H1 (cell line): ENCODE measurements at regions not wholly inside any gene's neighbourhood (a gene's known extent, or its start where the extent isn't known, plus 50 kb on each side); places are given as distances from the start of the nearest gene placed in this dataset.

ENCODE experiments used
- CHD2 ChIP-seq: IDR thresholded peaks from 2 replicates; pipeline ENCODE4 v1.6.1; 2012; ENCODE audit warnings: low read length, improper control_type of control experiment
- EP300 ChIP-seq, 2 experiments: IDR thresholded peaks; 1 replicate in 1 of 2; 2 replicates in 1 of 2; pipeline ENCODE4 v1.6.1; 2011 to 2012; ENCODE audit warnings: low read depth in 2 of 2, low read length in 2 of 2, mild to moderate bottlenecking in 2 of 2, borderline replicate concordance in 1 of 2, inconsistent platforms in 1 of 2, moderate library complexity in 1 of 2
- EZH2 ChIP-seq: fragments of 200-600 bp; sonication (generic); IDR thresholded peaks from 2 replicates; pipeline ENCODE4 v1.7.1; 2012; ENCODE audit warnings: low read depth, mild to moderate bottlenecking, moderate library complexity, low read length, inconsistent platforms; ENCODE audit not compliant: severe bottlenecking
- RBBP5 ChIP-seq: IDR thresholded peaks from 2 replicates; pipeline ENCODE4 v1.7.1; 2012; ENCODE audit warnings: low read depth, mild to moderate bottlenecking, inconsistent platforms, low read length, moderate library complexity, borderline replicate concordance
- TAF1 ChIP-seq: IDR thresholded peaks from 2 replicates; pipeline ENCODE4 v1.6.1; 2011; ENCODE audit warnings: mild to moderate bottlenecking, low read depth, low read length

DNA sequence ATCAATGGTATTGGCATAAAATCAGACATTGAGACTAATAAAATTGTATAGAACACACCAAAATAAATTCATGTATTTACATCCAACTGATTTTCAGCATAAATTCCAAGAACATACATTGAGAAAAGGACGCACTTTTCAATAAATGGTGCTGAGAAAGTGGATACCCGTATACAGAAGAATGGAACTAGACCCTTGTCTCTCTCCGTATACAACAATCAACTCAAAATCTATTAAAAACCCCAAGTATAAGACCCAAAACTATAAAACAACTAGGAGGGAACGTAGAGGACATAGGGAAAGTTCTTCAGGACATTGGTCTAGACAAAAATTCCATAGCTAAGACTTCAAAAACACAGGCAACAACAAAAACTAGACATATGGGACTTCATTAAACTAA lies 97.4 kb downstream of the GGTLC2 start (continued):
- TF ChIP-seq CHD2 (no peak), RBBP5 (no peak), EZH2 (no peak), EP300 (IDR thresholded peaks at IDR 0.05; ENCODE audit: borderline replicate concordance in 1 of 2, low read depth in 2 of 2, low read length in 2 of 2) (no peak), TAF1 (no peak)
